ENCODE measurements at regions not wholly inside any gene's neighbourhood (a gene's known extent, or its start where the extent isn't known, plus 50 kb on each side); places are given as distances from the start of the nearest gene placed in this dataset.

- DNase-seq (ENCODE audit: low read depth in 1 of 2, low spot score in 1 of 2) = no peak
- TF ChIP-seq JUND (IDR thresholded peaks at IDR 0.05; ENCODE audit: low read depth) = no peak
- in situ Hi-C loops (cut with HindIII; ENCODE audit: low pct_unique_long_range_greater_than_20kb, low sequenced_read_pairs) = no loop called here
These were observed 113.8 kb upstream of the NKX1-1 start for GRCh38 chr4:1519787-1520661.

GRCh38 chr4:1518997-1519700, 112.9 kb upstream of the NKX1-1 start:
- no peak for DNase-seq (ENCODE audit: low read depth in 1 of 2, low spot score in 1 of 2)
- in situ Hi-C loops (cut with HindIII; ENCODE audit: low pct_unique_long_range_greater_than_20kb, low sequenced_read_pairs) = no loop called here
- no peak for TF ChIP-seq JUND (IDR thresholded peaks at IDR 0.05; ENCODE audit: low read depth)

GRCh38 chr4:1517592-1518411, 111.6 kb upstream of the NKX1-1 start:
- in situ Hi-C loops (cut with HindIII; ENCODE audit: low pct_unique_long_range_greater_than_20kb, low sequenced_read_pairs) = no loop called here
- no peak for TF ChIP-seq JUND (IDR thresholded peaks at IDR 0.05; ENCODE audit: low read depth)
- no peak for DNase-seq (ENCODE audit: low read depth in 1 of 2, low spot score in 1 of 2)

GRCh38 chr4:1516881-1517480, 110.7 kb upstream of the NKX1-1 start:
- DNase-seq (ENCODE audit: low read depth in 1 of 2, low spot score in 1 of 2) = no peak
- TF ChIP-seq JUND (IDR thresholded peaks at IDR 0.05; ENCODE audit: low read depth) = no peak
- in situ Hi-C loops (cut with HindIII; ENCODE audit: low pct_unique_long_range_greater_than_20kb, low sequenced_read_pairs) = no loop called here

- in situ Hi-C loops (cut with HindIII; ENCODE audit: low pct_unique_long_range_greater_than_20kb, low sequenced_read_pairs) = no loop called here
- DNase-seq (ENCODE audit: low read depth in 1 of 2, low spot score in 1 of 2) = no peak
- no peak for TF ChIP-seq JUND (IDR thresholded peaks at IDR 0.05; ENCODE audit: low read depth)
These were observed 110.0 kb upstream of the NKX1-1 start for GRCh38 chr4:1516261-1516660.

- in situ Hi-C loops (cut with HindIII; ENCODE audit: low pct_unique_long_range_greater_than_20kb, low sequenced_read_pairs) = no loop called here
- DNase-seq (ENCODE audit: low read depth in 1 of 2, low spot score in 1 of 2) = no peak
- no peak for TF ChIP-seq JUND (IDR thresholded peaks at IDR 0.05; ENCODE audit: low read depth)
These were observed 109.5 kb upstream of the NKX1-1 start for GRCh38 chr4:1515763-1516162.

GRCh38 chr4:1515156-1515555, 108.9 kb upstream of the NKX1-1 start:
- in situ Hi-C loops (cut with HindIII; ENCODE audit: low pct_unique_long_range_greater_than_20kb, low sequenced_read_pairs) = no loop called here
- DNase-seq (ENCODE audit: low read depth in 1 of 2, low spot score in 1 of 2) = no peak
- no peak for TF ChIP-seq JUND (IDR thresholded peaks at IDR 0.05; ENCODE audit: low read depth)

- in situ Hi-C loops (cut with HindIII; ENCODE audit: low pct_unique_long_range_greater_than_20kb, low sequenced_read_pairs) = no loop called here
- no peak for DNase-seq (ENCODE audit: low read depth in 1 of 2, low spot score in 1 of 2)
- no peak for TF ChIP-seq JUND (IDR thresholded peaks at IDR 0.05; ENCODE audit: low read depth)
These were observed 108.4 kb upstream of the NKX1-1 start for GRCh38 chr4:1514612-1515011.

GRCh38 chr4:1513936-1514483, 107.8 kb upstream of the NKX1-1 start:
- in situ Hi-C loops (cut with HindIII; ENCODE audit: low pct_unique_long_range_greater_than_20kb, low sequenced_read_pairs) = no loop called here
- no peak for DNase-seq (ENCODE audit: low read depth in 1 of 2, low spot score in 1 of 2)
- TF ChIP-seq JUND (IDR thresholded peaks at IDR 0.05; ENCODE audit: low read depth) = no peak

GRCh38 chr4:1512738-1513660, 106.8 kb upstream of the NKX1-1 start:
- in situ Hi-C loops (cut with HindIII; ENCODE audit: low pct_unique_long_range_greater_than_20kb, low sequenced_read_pairs) = no loop called here
- peak in 1 of 2 experiments; percentile 42 for DNase-seq (ENCODE audit: low read depth in 1 of 2, low spot score in 1 of 2)
- TF ChIP-seq JUND (IDR thresholded peaks at IDR 0.05; ENCODE audit: low read depth) = no peak

GRCh38 chr4:1512051-1512737, 106.0 kb upstream of the NKX1-1 start:
- in situ Hi-C loops (cut with HindIII; ENCODE audit: low pct_unique_long_range_greater_than_20kb, low sequenced_read_pairs) = no loop called here

More at GRCh38 chr4:1512051-1512737, 106.0 kb upstream of the NKX1-1 start:
- no peak for DNase-seq (ENCODE audit: low read depth in 1 of 2, low spot score in 1 of 2)
- TF ChIP-seq JUND (IDR thresholded peaks at IDR 0.05; ENCODE audit: low read depth) = no peak
